ENCODE measurements at regions not wholly inside any gene's neighbourhood (a gene's known extent, or its start where the extent isn't known, plus 50 kb on each side); places are given as distances from the start of the nearest gene placed in this dataset.

GRCh38 chr2:226578373-226578772 is 221.2 kb downstream of the IRS1 start:
- TF ChIP-seq CTCF (IDR thresholded peaks at IDR 0.05) (no peak), POLR2A (IDR thresholded peaks at IDR 0.05) (no peak)

Data from testis (tissue), 2 donors.